Gastrocnemius medialis (tissue), 4 donors: ENCODE measurements at regions not wholly inside any gene's neighbourhood (a gene's known extent, or its start where the extent isn't known, plus 50 kb on each side); places are given as distances from the start of the nearest gene placed in this dataset.

Source experiments
- POLR2A ChIP-seq, 2 donors: fragments of 450-650 bp; IDR thresholded peaks; one replicate each; pipeline ENCODE4 v1.6.1; 2017; ENCODE audit warnings: antibody characterized with exemption in 2 of 2, mild to moderate bottlenecking in 2 of 2, moderate library complexity in 2 of 2
- TF ChIP-seq, protein P1 (sequence below), 5 experiments: fragments of 450-650 bp in 3 of 5; fragments of 200-600 bp in 2 of 5; sonication (generic) in 2 of 5; IDR thresholded peaks in 4 of 5; conservative IDR thresholded peaks in 1 of 5; 1 replicate in 4 of 5; 2 replicates in 1 of 5; pipeline ENCODE4 v1.5.1; 2016 to 2019; ENCODE audit warnings: antibody characterized with exemption in 5 of 5, mild to moderate bottlenecking in 3 of 5, moderate library complexity in 3 of 5

DNA sequence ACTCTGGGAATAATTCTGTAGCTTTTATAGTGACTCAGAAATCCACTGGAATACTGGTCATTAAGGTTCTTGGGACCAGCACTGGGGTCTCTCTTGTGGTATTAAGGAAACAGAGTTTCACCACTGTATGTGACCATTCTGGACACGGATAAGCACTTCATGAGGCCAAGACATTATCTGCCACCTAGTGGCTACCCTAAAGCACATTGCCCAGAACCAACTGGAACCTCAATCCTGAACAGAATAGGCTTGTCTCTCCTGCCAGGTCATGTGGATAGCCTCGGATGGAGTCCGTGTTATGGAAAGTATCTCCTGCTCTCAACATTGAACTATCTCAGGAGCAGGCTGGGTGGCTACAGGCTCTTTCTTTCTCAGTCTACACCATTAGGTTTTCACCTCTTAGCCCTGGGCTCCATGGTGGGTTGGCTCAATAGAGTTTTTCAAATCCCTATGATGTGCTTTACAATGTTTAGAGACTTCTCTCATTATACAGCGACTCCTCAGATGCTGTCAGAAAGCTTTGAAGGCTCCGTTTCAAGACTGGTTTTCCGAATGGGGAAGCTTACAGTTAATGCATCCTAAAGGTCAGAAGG, 167.6 kb upstream of the ST8SIA2 start:
- TF ChIP-seq POLR2A (IDR thresholded peaks at IDR 0.05): no peak
- TF ChIP-seq, protein P1, sequence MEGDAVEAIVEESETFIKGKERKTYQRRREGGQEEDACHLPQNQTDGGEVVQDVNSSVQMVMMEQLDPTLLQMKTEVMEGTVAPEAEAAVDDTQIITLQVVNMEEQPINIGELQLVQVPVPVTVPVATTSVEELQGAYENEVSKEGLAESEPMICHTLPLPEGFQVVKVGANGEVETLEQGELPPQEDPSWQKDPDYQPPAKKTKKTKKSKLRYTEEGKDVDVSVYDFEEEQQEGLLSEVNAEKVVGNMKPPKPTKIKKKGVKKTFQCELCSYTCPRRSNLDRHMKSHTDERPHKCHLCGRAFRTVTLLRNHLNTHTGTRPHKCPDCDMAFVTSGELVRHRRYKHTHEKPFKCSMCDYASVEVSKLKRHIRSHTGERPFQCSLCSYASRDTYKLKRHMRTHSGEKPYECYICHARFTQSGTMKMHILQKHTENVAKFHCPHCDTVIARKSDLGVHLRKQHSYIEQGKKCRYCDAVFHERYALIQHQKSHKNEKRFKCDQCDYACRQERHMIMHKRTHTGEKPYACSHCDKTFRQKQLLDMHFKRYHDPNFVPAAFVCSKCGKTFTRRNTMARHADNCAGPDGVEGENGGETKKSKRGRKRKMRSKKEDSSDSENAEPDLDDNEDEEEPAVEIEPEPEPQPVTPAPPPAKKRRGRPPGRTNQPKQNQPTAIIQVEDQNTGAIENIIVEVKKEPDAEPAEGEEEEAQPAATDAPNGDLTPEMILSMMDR (IDR thresholded peaks at IDR 0.05 in 4 of 5, conservative IDR thresholded peaks at IDR 0.05 in 1 of 5): peak in 2 of 5 experiments; percentile 30 to 33
